HCT116 (cell line): ENCODE measurements at regions not wholly inside any gene's neighbourhood (a gene's known extent, or its start where the extent isn't known, plus 50 kb on each side); places are given as distances from the start of the nearest gene placed in this dataset.

ENCODE experiments used
- CTCF ChIP-seq, 3 experiments: fragments of 200-600 bp in 1 of 3; sonication (generic) in 1 of 3; IDR thresholded peaks in 2 of 3; conservative IDR thresholded peaks in 1 of 3; 2 replicates each; pipeline ENCODE4 v1.5.1; 2012 to 2017; ENCODE audit warnings: low read depth in 2 of 3, low read length in 2 of 3, antibody characterized with exemption in 1 of 3, borderline replicate concordance in 1 of 3, control low read depth in 1 of 3, mild to moderate bottlenecking in 1 of 3, mixed read lengths in 1 of 3, mixed run types in 1 of 3, moderate library complexity in 1 of 3; ENCODE audit not compliant: insufficient read depth in 1 of 3
- EZH2phosphoT487 ChIP-seq: fragments of 200-600 bp; IDR thresholded peaks from 2 replicates; pipeline ENCODE4 v1.6.1; 2018; ENCODE audit warnings: antibody characterized with exemption, borderline replicate concordance
- POLR2AphosphoS5 ChIP-seq: IDR thresholded peaks from 2 replicates; pipeline ENCODE4 v1.6.1; 2011; ENCODE audit warnings: mild to moderate bottlenecking, low read depth, low read length, moderate library complexity

GRCh38 chr2:16334886-16335603, 330.6 kb downstream of the CYRIA start:
- TF ChIP-seq CTCF (IDR thresholded peaks at IDR 0.05 in 2 of 3, conservative IDR thresholded peaks at IDR 0.05 in 1 of 3; ENCODE audit: borderline replicate concordance in 1 of 3, insufficient read depth in 1 of 3, low read depth in 2 of 3, low read length in 2 of 3), result no peak
- no peak for TF ChIP-seq EZH2phosphoT487
- no peak for TF ChIP-seq POLR2AphosphoS5
